ENCODE measurements at regions not wholly inside any gene's neighbourhood (a gene's known extent, or its start where the extent isn't known, plus 50 kb on each side); places are given as distances from the start of the nearest gene placed in this dataset.

DNA sequence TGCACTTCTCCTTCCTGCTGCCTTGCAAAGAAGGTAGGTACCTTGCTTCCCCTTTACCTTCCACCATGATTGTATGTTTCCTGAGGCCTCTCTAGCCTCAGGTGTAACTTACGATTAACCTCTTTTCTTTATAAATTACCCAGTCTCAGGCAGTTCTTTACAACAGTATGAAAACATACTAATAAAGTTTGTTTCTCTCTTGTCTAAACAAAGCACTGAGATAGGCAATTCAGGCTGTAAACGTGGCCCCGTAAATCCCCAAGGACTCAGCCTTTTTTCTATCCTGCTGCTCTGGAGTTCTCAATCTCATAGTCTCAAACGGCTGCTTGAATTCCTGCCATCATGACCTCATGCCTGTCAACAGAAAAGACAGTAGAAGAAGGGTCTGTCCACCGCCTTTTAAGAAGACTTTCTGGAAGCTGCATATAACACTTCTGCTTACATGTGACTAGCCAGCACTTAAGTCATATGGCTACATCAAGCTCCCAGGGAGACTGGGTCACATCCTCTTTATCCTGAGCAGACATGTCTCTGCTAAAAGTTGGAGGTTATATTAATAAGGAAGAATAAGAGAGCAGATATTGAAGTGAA is 257.8 kb downstream of the EBLN2 start:
- Histone ChIP-seq H3K27me3 (no peaks in the 10 kb centered on the region), H3K4me1 (peaks cover 0 to 4% (median 2%) of the 10 kb centered on the region in 4 donors), H3K36me3 (no peaks in the 10 kb centered on the region), H3K9me3 (no peaks in the 10 kb centered on the region), H3K27ac (no peak overlapping the region), H3K4me3 (no peak overlapping the region)
- DNase-seq: no peak
- in situ Hi-C loops (cut with MboI; ENCODE audit: low pct_ligation_motif_present in 1 of 4, low pct_unique_long_range_greater_than_20kb in 1 of 4, low sequenced_read_pairs in 3 of 4) (no loop called here), intact Hi-C loops (cut with DNase I; ENCODE audit: low total_unique reads) (no loop called here)
- TF ChIP-seq EP300 (IDR thresholded peaks at IDR 0.05; ENCODE audit: low read depth) (no peak), POLR2A (IDR thresholded peaks at IDR 0.05) (no peak), POLR2AphosphoS5 (IDR thresholded peaks at IDR 0.05) (no peak)
- TF ChIP-seq, protein P1, sequence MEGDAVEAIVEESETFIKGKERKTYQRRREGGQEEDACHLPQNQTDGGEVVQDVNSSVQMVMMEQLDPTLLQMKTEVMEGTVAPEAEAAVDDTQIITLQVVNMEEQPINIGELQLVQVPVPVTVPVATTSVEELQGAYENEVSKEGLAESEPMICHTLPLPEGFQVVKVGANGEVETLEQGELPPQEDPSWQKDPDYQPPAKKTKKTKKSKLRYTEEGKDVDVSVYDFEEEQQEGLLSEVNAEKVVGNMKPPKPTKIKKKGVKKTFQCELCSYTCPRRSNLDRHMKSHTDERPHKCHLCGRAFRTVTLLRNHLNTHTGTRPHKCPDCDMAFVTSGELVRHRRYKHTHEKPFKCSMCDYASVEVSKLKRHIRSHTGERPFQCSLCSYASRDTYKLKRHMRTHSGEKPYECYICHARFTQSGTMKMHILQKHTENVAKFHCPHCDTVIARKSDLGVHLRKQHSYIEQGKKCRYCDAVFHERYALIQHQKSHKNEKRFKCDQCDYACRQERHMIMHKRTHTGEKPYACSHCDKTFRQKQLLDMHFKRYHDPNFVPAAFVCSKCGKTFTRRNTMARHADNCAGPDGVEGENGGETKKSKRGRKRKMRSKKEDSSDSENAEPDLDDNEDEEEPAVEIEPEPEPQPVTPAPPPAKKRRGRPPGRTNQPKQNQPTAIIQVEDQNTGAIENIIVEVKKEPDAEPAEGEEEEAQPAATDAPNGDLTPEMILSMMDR (IDR thresholded peaks at IDR 0.05): no peak
- 25 to 32% methylated on average over 4 to 5 of the region's 5 CpGs for WGBS, 2 donors (ENCODE audit: low coverage in 1 of 2)

DNA sequence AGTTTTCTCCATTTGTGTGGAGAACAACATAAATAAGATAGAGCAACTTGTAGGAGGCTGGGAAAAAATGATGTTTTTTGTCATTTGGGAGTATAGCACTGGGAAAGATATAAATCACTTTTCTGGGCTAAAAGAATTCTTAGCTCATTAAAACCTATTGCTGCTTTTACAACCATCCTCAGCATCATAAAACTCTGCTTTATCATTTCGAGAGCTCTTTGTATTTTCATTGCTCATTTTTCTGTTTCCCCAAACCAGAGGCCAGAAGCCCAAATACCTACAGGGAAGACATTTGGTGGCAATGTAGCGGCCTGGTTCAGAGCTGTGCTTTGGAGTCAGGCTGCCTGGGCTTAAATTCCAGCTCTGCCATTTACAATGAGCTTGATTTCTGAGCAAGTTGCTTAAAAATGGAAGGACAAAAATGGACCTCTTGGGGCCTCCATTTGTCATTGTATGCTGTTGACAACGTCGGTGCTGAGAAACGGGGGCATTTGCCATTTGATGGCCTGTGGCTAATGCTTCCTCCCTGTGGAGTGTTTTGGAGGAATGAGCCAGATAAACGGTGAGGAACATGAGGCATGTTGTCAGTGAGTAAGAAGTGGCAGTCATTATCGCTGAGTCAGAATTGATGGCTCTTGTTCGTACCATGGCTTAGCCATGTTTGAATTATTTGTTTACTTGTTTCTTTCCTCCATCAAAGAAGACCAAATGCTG is 260.0 kb downstream of the EBLN2 start:
- Histone ChIP-seq H3K4me1 (peaks cover 0 to 14% (median 9%) of the 10 kb centered on the region in 4 donors), H3K27me3 (no peaks in the 10 kb centered on the region), H3K27ac (no peak overlapping the region), H3K9me3 (no peaks in the 10 kb centered on the region), H3K4me3 (no peak overlapping the region), H3K36me3 (no peaks in the 10 kb centered on the region)
- WGBS, 2 donors (ENCODE audit: low coverage in 1 of 2): 62 to 63% methylated on average over 3 to 8 of the region's 8 CpGs
- TF ChIP-seq, protein P1 (IDR thresholded peaks at IDR 0.05): no peak
- TF ChIP-seq EP300 (IDR thresholded peaks at IDR 0.05; ENCODE audit: low read depth) (no peak), POLR2AphosphoS5 (IDR thresholded peaks at IDR 0.05) (no peak), POLR2A (IDR thresholded peaks at IDR 0.05) (no peak)
- in situ Hi-C loops (cut with MboI; ENCODE audit: low pct_ligation_motif_present in 1 of 4, low pct_unique_long_range_greater_than_20kb in 1 of 4, low sequenced_read_pairs in 3 of 4) (no loop called here), intact Hi-C loops (cut with DNase I; ENCODE audit: low total_unique reads) (no loop called here)
- no peak for DNase-seq

DNA sequence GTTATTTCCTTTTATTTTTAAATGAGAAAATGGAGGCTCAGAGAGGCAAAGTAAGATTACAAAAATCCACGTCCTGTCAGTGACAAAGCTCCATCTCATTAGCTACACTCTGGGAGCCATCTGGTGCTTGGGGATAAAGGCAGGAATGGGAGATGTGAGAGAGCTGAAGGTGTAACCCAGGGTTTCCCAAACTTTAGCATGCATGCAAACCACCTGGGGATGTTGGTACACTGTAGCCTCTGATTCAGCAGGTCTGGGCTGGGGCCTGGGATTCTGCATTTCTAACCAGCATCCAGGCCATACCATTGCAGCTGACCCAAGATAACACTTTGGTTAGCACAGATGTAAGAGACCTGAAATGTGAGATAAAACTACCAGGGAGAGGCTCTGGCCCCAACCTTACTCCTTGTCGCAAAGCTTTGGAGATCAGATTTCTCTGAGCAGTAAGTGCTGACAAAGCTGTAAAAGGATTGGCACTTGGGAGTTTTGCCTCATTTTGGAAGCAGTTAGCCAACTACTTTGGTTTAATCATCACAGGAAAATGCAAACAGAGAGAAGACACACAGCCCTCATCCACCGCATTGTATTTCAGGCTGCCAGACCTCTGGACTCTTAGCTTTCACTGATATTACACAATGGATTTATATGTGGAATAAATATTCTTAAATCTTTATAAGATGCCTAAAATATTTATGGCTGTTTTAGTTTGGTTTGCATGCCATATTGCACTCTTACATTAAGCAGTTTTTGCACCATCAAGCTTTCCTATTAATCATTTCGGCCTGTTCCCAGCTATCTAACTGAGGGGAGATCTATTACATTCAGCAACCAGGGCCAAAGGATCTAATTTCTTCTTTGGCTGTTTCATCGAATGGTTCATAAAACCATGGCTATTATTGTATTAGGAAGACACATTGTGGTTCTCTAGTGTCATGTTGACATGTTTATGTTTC is 263.0 kb downstream of the EBLN2 start:
- in situ Hi-C loops (cut with MboI; ENCODE audit: low pct_ligation_motif_present in 1 of 4, low pct_unique_long_range_greater_than_20kb in 1 of 4, low sequenced_read_pairs in 3 of 4): no loop called here
- no peak for DNase-seq
- 46 to 61% methylated on average over 3 to 5 of the region's 5 CpGs for WGBS, 2 donors (ENCODE audit: low coverage in 1 of 2)
- intact Hi-C loops (cut with DNase I; ENCODE audit: low total_unique reads): no loop called here
- Histone ChIP-seq H3K9me3 (no peaks in the 10 kb centered on the region), H3K4me3 (no peak overlapping the region), H3K27me3 (no peaks in the 10 kb centered on the region), H3K36me3 (no peaks in the 10 kb centered on the region), H3K27ac (peak overlapping the region in 3 of 4 donors; percentile 4 to 33 (median 26)), H3K4me1 (peaks cover 0 to 14% (median 9%) of the 10 kb centered on the region in 4 donors)
- peak in 2 of 3 donors; percentile 24 to 45 for TF ChIP-seq POLR2AphosphoS5 (IDR thresholded peaks at IDR 0.05)
- no peak for TF ChIP-seq POLR2A (IDR thresholded peaks at IDR 0.05)

DNA sequence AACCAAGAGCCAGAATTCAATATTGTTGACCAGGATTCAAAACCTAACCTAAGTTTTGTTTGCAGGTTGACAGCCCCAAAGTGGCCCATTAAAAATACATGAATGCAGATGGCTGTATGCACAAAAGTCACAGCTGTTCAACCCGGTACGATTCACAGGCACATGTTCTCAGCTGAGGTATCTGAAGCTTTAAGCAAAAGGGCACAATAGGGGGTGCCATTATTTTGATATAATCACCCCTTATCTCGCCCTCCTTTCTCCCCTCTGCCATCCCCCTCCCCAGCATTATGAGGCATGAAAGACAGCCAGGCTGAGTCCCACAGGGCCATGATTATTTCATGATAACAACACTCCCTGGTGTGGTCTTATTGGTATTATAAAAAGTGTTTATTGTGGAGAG is 264.9 kb downstream of the EBLN2 start:
- Histone ChIP-seq H3K27ac (no peak overlapping the region), H3K4me1 (peaks cover 0 to 14% (median 9%) of the 10 kb centered on the region in 4 donors), H3K4me3 (no peak overlapping the region), H3K36me3 (no peaks in the 10 kb centered on the region), H3K9me3 (no peaks in the 10 kb centered on the region), H3K27me3 (no peaks in the 10 kb centered on the region)
- DNase-seq: no peak
- 60 to 64% methylated on average over 1 to 3 of the region's 3 CpGs for WGBS, 2 donors (ENCODE audit: low coverage in 1 of 2)
- intact Hi-C loops (cut with DNase I; ENCODE audit: low total_unique reads): no loop called here
- in situ Hi-C loops (cut with MboI; ENCODE audit: low pct_ligation_motif_present in 1 of 4, low pct_unique_long_range_greater_than_20kb in 1 of 4, low sequenced_read_pairs in 3 of 4): no loop called here
- TF ChIP-seq, protein P1 (IDR thresholded peaks at IDR 0.05): no peak
- no peak for TF ChIP-seq POLR2A (IDR thresholded peaks at IDR 0.05)
- no peak for TF ChIP-seq EP300 (IDR thresholded peaks at IDR 0.05; ENCODE audit: low read depth)
- TF ChIP-seq POLR2AphosphoS5 (IDR thresholded peaks at IDR 0.05): no peak
